ENCODE measurements at regions not wholly inside any gene's neighbourhood (a gene's known extent, or its start where the extent isn't known, plus 50 kb on each side); places are given as distances from the start of the nearest gene placed in this dataset.

DNA sequence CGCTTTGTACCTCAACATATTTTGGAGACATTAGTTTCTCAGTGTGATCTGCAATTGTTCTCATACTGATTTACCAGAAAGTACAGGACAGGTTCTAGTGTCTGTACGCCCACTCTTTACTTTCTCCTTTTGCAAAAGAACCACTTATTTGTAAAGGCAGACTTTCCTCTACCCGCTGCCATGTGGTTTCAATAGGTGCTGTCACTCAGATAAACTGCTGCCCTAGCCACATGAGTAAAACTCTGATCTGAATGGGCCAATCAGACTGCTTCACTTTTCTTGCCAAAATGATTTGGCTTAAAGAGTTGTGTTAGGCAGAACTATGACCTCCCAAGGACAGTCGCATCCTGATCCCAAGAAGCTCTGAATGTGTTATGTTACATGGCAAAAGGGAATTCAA lies 984.6 kb upstream of the NR2F2 start:
- H3K79me2 ChIP-seq (ENCODE audit: insufficient read depth, low read length) = no peaks in the 10 kb centered on the region
- ChIA-PET CTCF (ENCODE audit: low intra/inter-chr PET ratio, low total read pairs) (no interaction called here), POLR2A (no interaction called here)
- no peaks in the 10 kb centered on the region for H3K27me3 ChIP-seq (ENCODE audit: control insufficient read depth in 1 of 2, insufficient read depth in 2 of 2, low read length in 2 of 2)
- no peak overlapping the region for H3K4me2 ChIP-seq (ENCODE audit: low read depth, low read length)
- ATAC-seq = no peak
- FAIRE-seq = no peak
- TF ChIP-seq, protein P1, sequence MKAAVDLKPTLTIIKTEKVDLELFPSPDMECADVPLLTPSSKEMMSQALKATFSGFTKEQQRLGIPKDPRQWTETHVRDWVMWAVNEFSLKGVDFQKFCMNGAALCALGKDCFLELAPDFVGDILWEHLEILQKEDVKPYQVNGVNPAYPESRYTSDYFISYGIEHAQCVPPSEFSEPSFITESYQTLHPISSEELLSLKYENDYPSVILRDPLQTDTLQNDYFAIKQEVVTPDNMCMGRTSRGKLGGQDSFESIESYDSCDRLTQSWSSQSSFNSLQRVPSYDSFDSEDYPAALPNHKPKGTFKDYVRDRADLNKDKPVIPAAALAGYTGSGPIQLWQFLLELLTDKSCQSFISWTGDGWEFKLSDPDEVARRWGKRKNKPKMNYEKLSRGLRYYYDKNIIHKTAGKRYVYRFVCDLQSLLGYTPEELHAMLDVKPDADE (CRISPR knock-in tag; IDR thresholded peaks at IDR 0.05) = no peak
- TF ChIP-seq, protein P2, sequence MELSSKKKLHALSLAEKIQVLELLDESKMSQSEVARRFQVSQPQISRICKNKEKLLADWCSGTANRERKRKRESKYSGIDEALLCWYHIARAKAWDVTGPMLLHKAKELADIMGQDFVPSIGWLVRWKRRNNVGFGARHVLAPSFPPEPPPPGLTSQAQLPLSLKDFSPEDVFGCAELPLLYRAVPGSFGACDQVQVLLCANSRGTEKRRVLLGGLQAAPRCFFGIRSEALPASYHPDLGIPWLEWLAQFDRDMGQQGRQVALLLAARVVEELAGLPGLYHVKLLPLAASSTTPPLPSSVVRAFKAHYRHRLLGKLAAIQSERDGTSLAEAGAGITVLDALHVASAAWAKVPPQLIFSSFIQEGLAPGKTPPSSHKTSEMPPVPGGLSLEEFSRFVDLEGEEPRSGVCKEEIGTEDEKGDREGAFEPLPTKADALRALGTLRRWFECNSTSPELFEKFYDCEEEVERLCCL (CRISPR knock-in tag; IDR thresholded peaks at IDR 0.05; ENCODE audit: borderline replicate concordance) = no peak
- no peak for TF ChIP-seq EP300 (IDR thresholded peaks at IDR 0.05; ENCODE audit: low read depth in 2 of 2, low read length in 2 of 2)
- no peak for TF ChIP-seq EP300 (CRISPR knock-in tag; IDR thresholded peaks at IDR 0.05; ENCODE audit: borderline replicate concordance)
- TF ChIP-seq XBP1 (CRISPR knock-in tag; IDR thresholded peaks at IDR 0.05) = no peak
- TF ChIP-seq ZNF792 (CRISPR knock-in tag; IDR thresholded peaks at IDR 0.05) = no peak
- TF ChIP-seq, protein P3, sequence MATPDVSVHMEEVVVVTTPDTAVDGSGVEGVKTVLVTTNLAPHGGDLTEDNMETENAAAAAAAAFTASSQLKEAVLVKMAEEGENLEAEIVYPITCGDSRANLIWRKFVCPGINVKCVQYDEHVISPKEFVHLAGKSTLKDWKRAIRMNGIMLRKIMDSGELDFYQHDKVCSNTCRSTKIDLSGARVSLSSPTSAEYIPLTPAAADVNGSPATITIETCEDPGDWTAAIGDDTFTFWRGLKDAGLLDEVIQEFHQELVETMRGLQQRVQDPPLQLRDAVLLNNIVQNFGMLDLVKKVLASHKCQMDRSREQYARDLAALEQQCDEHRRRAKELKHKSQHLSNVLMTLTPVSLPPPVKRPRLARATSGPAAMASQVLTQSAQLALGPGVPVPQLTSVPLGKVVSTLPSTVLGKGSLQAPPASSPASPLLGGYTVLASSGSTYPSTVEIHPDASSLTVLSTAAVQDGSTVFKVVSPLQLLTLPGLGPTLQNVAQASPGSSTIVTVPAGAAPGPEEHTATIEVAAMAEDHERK (CRISPR knock-in tag; IDR thresholded peaks at IDR 0.05; ENCODE audit: low read depth) = no peak
- no peak for TF ChIP-seq ZNF234 (CRISPR knock-in tag; conservative IDR thresholded peaks at IDR 0.05)
- no peak for TF ChIP-seq CENPX (CRISPR knock-in tag; IDR thresholded peaks at IDR 0.05)
- in situ Hi-C loops (cut with HindIII; ENCODE audit: extremely low pct_ligation_motif_present, low pct_unique_long_range_greater_than_20kb) (no loop called here), intact Hi-C loops (cut with micrococcal nuclease; ENCODE audit: unreplicated experiment) (no loop called here)
- no peak overlapping the region for H3K4me3 ChIP-seq (replicated peaks in 1 of 3; ENCODE audit: insufficient read depth in 1 of 3, low read depth in 2 of 3, low read length in 3 of 3)
- no peaks in the 10 kb centered on the region for H3K4me1 ChIP-seq (ENCODE audit: insufficient read depth, low read length)
- no peak overlapping the region for H3K27ac ChIP-seq (ENCODE audit: extremely low read length, insufficient read depth, low read length)
- no peak overlapping the region for H3K9ac ChIP-seq (ENCODE audit: insufficient read depth, low read depth, low read length)
- no peak for DNase-seq (ENCODE audit: low spot score)
- H2AFZ ChIP-seq (ENCODE audit: low read length) = no peak overlapping the region
- H3K36me3 ChIP-seq (replicated peaks in 1 of 2; ENCODE audit: control insufficient read depth in 1 of 2, insufficient read depth in 2 of 2, low read length in 2 of 2) = no peaks in the 10 kb centered on the region
- WGBS (ENCODE audit: low lambda C conversion rate) = 16% methylated on average over 4 of the region's 4 CpGs
- no peaks in the 10 kb centered on the region for H4K20me1 ChIP-seq (ENCODE audit: insufficient read depth, low read length)
- BruUV-seq (replicated peaks) = no TSS peak
- H3K9me3 ChIP-seq (ENCODE audit: low read length) = peaks cover 75% of the 10 kb centered on the region
